ENCODE measurements at regions not wholly inside any gene's neighbourhood (a gene's known extent, or its start where the extent isn't known, plus 50 kb on each side); places are given as distances from the start of the nearest gene placed in this dataset.

DNA sequence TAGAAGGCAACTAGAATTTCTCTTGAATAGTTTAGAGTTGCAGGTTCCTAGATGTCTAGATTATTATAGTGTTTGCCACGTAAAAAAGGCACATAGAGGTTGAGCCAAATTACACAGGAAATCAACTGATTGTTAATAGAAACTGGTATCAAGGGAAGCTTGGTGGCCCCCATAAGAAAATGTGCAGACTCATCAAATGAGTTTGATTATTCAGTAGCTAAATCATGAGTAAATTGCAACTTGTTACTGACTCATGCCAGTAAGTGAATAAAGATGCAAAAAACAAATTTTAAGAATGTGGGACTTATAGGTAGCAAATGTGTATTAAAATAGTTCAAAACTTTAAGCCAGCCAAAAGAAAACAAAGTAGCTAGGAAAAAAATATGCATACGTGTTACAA lies 1078.9 kb upstream of the CDH9 start:
- TF ChIP-seq CTCF (IDR thresholded peaks at IDR 0.05; ENCODE audit: low read depth, low read length): no peak
- H3K27me3 ChIP-seq: no peaks in the 10 kb centered on the region
- H3K36me3 ChIP-seq: no peaks in the 10 kb centered on the region
- H3K9me3 ChIP-seq (ENCODE audit: low read depth): no peaks in the 10 kb centered on the region
- no peak overlapping the region for H3K27ac ChIP-seq
- H3K4me1 ChIP-seq (ENCODE audit: low read depth): no peaks in the 10 kb centered on the region
- H3K4me3 ChIP-seq: no peak overlapping the region
- DNase-seq (ENCODE audit: low read depth in 1 of 2, low spot score in 1 of 2): no peak

DNA sequence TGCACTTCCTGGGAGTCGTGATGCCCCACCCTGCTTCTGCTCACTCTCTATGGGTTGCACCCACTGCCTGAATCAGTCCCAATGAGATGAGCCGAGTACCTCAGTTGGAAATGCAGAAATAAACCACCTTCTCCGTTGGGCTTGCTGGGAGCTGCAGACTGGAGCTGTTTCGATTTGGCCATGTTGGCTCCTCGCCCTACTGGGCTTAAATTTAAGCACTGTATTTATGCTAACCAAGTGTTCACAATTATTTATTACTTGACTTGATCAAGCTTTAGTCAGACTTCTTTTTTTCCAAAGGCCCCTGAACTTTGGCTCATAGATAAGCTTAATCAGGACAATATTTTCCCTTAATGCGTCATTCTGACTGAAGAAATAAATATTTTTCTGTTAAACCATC lies 1072.4 kb upstream of the CDH9 start:
- TF ChIP-seq CTCF (IDR thresholded peaks at IDR 0.05; ENCODE audit: low read depth, low read length): no peak
- H3K27ac ChIP-seq: no peak overlapping the region
- no peak overlapping the region for H3K4me3 ChIP-seq
- DNase-seq (ENCODE audit: low read depth in 1 of 2, low spot score in 1 of 2): no peak
- H3K9me3 ChIP-seq (ENCODE audit: low read depth): no peaks in the 10 kb centered on the region
- H3K4me1 ChIP-seq (ENCODE audit: low read depth): no peaks in the 10 kb centered on the region
- H3K36me3 ChIP-seq: no peaks in the 10 kb centered on the region
- no peaks in the 10 kb centered on the region for H3K27me3 ChIP-seq

- H3K4me3 ChIP-seq: no peak overlapping the region
- H3K27me3 ChIP-seq: no peaks in the 10 kb centered on the region
- no peak for TF ChIP-seq CTCF (IDR thresholded peaks at IDR 0.05; ENCODE audit: low read depth, low read length)
- H3K27ac ChIP-seq: no peak overlapping the region
- H3K36me3 ChIP-seq: no peaks in the 10 kb centered on the region
- no peak for DNase-seq (ENCODE audit: low read depth in 1 of 2, low spot score in 1 of 2)
- no peaks in the 10 kb centered on the region for H3K4me1 ChIP-seq (ENCODE audit: low read depth)
- no peaks in the 10 kb centered on the region for H3K9me3 ChIP-seq (ENCODE audit: low read depth)
These were observed 1065.7 kb upstream of the CDH9 start for GRCh38 chr5:28104080-28104479.

DNA sequence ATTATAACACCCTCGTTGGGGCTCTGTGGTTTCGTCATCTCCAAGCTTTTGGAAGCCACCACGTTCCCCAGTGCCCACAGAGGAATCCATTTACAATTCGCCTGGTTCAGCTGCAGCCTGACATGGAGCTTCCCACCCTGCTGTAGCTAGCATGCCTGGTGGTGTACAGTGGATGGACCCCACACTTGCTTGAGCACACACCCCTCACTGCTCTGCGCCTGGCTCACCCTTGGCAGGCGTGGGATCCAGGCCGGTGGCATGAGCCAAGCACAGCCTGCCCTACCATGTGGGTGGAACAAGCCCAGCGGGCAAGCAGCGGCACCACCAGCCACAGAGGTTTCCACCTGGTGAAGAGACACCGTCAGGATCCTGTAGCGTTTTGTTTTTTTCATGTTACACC lies 1045.7 kb upstream of the CDH9 start:
- H3K27me3 ChIP-seq: no peaks in the 10 kb centered on the region
- no peak for TF ChIP-seq CTCF (IDR thresholded peaks at IDR 0.05; ENCODE audit: low read depth, low read length)
- H3K4me1 ChIP-seq (ENCODE audit: low read depth): no peaks in the 10 kb centered on the region
- no peak overlapping the region for H3K4me3 ChIP-seq
- H3K36me3 ChIP-seq: no peaks in the 10 kb centered on the region
- DNase-seq (ENCODE audit: low read depth in 1 of 2, low spot score in 1 of 2): no peak
- H3K9me3 ChIP-seq (ENCODE audit: low read depth): no peaks in the 10 kb centered on the region
- H3K27ac ChIP-seq: no peak overlapping the region

DNA sequence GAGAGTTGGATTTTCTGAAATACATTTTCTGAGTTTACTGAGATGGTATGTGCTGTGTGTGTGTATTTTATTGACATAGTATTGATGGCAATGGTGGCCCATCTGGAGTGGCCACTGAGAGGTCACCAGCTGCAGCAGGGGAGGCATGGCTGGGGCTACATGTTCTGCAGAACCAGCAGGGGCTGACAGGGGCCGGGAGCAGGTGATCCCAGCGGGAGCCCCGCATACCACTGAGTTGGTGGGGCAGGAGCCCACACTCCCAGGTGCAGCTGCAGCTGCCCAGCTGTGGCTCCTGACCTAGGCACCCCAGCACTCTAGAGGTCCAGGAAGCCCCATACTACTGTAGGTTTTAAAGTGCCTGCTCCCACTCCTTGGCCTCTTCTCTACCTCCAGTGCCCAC lies 1044.2 kb upstream of the CDH9 start:
- Histone ChIP-seq H3K27ac (no peak overlapping the region), H3K9me3 (ENCODE audit: low read depth) (no peaks in the 10 kb centered on the region), H3K27me3 (no peaks in the 10 kb centered on the region), H3K4me3 (no peak overlapping the region), H3K4me1 (ENCODE audit: low read depth) (no peaks in the 10 kb centered on the region), H3K36me3 (no peaks in the 10 kb centered on the region)
- no peak for DNase-seq (ENCODE audit: low read depth in 1 of 2, low spot score in 1 of 2)
- no peak for TF ChIP-seq CTCF (IDR thresholded peaks at IDR 0.05; ENCODE audit: low read depth, low read length)

All from cardiac muscle cell (in vitro differentiated cells and primary cell).